ENCODE measurements at regions not wholly inside any gene's neighbourhood (a gene's known extent, or its start where the extent isn't known, plus 50 kb on each side); places are given as distances from the start of the nearest gene placed in this dataset.
"Not testable (repeated sequence)": the region's sequence is repeated elsewhere in the genome, so short reads cannot be mapped to it uniquely, and the experiment has no call there.

DNA sequence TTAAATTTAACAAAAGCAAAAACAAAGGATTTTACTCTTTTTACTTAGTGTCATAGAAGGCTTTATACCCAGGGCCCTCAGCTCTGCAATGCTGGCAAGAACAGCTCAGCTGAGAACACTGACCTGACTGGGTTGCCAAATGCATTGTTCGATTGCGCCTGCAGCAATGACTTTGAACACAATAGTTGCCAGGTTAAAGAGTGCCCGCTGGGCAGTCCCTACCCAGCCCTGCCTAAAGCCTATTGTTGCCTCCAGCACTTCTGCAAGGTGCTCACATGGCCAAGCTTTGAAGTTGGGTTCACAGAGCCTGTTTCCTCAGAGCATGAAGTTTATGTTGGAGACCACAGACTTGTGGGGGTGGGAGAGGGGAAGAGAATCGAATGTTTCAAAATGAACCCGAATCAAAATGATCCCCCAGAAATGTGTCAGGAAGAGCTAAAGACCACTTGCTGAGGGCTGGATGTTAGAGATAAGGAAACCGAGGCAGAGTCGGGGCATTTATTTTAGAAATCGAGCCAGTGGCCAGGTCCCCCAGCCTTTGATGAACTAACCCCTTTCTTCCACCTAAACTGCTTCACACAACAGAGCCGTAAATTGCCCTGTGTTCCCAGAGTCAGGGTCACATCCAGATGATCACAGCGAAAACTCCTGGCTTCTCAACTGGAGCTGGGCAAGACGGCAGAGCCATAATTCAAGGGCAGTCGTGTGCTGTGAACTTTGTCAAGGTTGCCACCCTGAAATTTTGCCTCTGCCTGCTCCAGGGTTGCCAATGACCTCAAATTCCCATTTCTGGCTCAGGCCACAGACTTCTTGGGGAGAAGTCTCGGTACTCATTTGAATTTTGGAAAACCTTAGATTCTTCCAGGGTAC, 55.0 kb downstream of the FOXA2 start:
- DNase-seq (ENCODE audit: low read depth in 4 of 4, low spot score in 1 of 4), result no peak

GRCh38 chr20:22526512-22527012, 57.8 kb downstream of the FOXA2 start:
- no peak for DNase-seq (ENCODE audit: low read depth in 4 of 4, low spot score in 1 of 4)

DNA sequence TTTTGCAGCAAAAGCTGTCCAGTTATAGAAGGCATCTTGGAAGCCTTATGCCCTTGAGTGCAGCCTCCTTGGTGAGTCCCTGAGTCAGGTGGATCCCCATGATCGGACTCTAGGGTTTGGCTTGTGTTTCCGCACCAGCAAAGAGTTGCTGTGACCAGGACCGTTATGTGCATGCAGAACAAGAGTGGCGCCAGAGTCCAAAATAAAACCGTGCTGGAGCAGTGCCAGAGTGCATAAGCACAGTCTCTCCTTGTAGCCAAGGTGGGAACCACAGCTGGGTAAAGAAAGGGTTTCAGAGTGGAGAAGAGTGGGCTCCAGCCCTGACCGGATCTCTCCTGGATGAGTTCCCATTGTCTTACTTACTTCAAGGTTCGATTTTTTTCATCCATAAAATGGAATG, 58.6 kb downstream of the FOXA2 start:
- no peak for DNase-seq (ENCODE audit: low read depth in 4 of 4, low spot score in 1 of 4)

DNA sequence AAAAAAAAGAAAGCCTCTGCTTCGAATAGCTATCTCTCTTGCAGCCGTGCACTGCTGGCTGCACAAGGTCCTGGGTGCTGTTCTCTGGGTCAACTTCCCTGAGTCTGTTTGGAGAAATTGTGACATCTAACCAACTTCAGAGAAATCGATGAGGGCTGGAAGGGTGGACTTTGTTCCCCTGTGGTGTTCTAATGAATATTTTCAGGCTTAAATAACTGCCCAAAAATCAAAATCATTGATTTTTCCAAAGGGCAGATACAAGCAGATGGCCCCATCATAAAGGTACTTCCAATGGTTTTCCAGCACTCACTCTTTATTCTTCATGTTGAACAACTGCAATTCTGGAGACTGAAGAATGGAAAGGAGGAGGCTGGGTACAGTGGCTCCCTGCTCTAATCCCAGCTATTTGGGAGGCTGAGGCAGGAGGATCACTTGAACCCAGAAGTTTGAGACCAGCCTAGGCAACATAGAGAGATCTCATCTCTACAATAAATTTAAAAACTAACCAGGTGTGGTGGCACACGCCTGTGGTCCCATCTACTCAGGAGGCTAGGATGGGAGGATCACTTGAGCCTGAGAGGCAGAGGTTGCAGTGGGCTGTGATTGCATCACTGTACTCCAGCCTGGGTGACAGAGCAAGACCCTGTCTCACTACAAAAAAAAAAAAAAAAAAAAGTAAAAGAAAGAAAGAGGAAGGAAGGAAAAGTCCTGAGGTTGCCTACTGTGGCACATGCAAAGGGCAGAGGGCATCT, 59.1 kb downstream of the FOXA2 start:
- no peak for DNase-seq (ENCODE audit: low read depth in 4 of 4, low spot score in 1 of 4)

GRCh38 chr20:22524393-22525015, 59.9 kb downstream of the FOXA2 start:
- no peak for DNase-seq (ENCODE audit: low read depth in 4 of 4, low spot score in 1 of 4)

- no peak for DNase-seq (ENCODE audit: low read depth in 4 of 4, low spot score in 1 of 4)
Measured at GRCh38 chr20:22523499-22524392, 60.6 kb downstream of the FOXA2 start.

GRCh38 chr20:22523128-22523498, 61.3 kb downstream of the FOXA2 start:
- no peak for DNase-seq (ENCODE audit: low read depth in 4 of 4, low spot score in 1 of 4)

- no peak for DNase-seq (ENCODE audit: low read depth in 4 of 4, low spot score in 1 of 4)
Measured at GRCh38 chr20:22522701-22523100, 61.7 kb downstream of the FOXA2 start.

- DNase-seq (ENCODE audit: low read depth in 4 of 4, low spot score in 1 of 4), result not testable (repeated sequence)
Measured at GRCh38 chr20:22521940-22522339, 62.4 kb downstream of the FOXA2 start.

DNA sequence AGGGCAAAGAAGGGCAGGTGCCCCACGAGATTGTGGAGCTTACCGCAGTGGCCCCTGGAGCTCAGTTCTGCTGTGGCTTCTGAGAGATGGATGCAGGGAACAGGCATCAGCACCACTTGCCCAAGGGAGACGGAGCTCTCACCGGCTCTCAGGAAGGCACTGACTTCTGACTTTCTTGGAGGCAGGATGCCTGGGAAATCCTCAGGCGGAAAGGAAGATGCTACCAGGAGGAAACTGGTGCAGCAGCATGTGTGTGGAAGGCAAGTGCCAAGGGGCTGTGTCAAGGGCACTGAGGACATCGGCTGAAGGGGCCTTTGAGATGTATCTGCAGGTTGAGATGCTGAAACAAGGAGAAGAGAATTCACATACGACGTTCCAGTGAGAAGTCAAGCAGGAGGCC, 64.0 kb downstream of the FOXA2 start:
- no peak for DNase-seq (ENCODE audit: low read depth in 4 of 4, low spot score in 1 of 4)

DNA sequence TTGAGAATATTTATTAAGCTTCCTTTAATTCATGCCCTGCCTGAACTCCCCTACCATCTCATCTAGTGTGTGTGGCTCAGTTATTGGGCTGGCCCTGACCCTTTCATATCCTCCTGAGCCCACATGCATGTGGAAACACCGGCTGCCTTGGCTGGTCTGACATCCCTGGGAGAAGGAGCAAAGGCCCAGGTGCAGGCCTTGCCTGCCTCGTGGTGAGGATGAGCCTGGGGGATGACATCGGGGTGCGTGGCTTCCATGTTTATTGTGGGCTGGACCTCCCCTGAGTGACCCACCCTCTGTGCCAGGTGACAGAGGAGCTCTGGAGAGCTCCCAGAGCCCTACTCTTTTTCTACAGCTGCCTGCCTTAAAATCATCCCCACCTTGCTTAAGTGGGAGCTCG, 69.1 kb downstream of the FOXA2 start:
- no peak for DNase-seq (ENCODE audit: low read depth in 4 of 4, low spot score in 1 of 4)

GRCh38 chr20:22513574-22513973, 70.8 kb downstream of the FOXA2 start:
- DNase-seq (ENCODE audit: low read depth in 4 of 4, low spot score in 1 of 4), result no peak

GRCh38 chr20:22512911-22513489, 71.4 kb downstream of the FOXA2 start:
- DNase-seq (ENCODE audit: low read depth in 4 of 4, low spot score in 1 of 4), result no peak

DNA sequence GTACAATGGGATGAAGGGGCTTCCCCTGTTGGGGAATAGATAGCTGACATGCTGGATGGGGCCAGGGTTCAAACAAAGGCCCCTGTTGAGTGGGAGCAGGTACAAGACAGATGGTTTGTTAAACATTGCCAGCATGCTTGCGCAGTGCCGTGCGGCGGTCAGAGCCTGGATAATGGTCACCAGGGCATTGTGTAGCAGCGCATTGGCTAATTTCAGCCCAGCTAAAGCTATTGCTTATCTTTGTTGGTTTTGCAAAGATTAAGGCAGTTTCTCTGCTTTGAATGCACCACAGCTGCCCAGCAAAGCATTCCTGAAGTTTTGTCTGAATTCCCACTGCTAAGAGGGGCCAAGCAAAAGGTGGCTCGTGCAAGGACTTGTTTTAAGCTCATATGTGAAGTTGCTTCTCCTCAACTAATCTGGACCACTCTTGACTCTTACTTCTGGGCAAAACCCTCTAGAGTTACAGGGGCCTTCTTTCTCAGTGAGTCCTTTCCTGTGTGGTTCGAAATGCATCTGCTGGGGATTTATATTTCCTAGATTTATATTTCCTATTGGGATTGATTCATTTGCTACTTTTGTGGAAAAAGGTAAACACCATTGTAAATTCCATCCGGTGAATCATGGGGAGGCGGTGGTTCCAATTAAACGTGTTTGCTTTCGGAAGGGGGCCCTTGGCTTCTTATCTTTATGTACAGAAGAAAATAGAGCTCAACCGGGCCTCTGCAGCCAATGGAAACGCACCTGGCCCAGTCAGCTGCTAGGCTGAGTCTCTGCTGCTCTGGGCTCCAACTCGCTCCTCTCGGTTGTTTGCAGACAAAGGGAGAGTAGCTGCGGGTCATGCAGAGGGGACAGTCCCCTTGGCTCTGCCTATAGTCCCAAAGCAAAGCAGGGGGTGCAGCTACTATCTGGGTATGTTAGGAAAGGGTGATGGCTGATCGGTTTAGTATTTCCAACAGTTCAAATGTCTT, 72.1 kb downstream of the FOXA2 start:
- no peak for DNase-seq (ENCODE audit: low read depth in 4 of 4, low spot score in 1 of 4)

DNA sequence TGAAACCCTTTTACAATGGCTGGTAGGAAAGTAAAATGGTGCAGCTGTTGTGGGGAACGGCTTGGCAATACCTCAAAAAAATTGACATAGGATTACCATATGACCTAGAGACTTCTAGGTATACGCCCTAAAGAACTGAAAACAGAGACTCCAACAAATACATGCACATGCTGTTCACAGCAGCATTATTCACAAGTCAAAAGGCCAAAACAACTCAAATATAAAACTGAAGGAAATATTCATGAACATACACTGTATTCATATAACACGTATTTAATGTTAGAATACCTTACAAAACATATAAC, 74.6 kb downstream of the FOXA2 start:
- no peak for DNase-seq (ENCODE audit: low read depth in 4 of 4, low spot score in 1 of 4)

DNA sequence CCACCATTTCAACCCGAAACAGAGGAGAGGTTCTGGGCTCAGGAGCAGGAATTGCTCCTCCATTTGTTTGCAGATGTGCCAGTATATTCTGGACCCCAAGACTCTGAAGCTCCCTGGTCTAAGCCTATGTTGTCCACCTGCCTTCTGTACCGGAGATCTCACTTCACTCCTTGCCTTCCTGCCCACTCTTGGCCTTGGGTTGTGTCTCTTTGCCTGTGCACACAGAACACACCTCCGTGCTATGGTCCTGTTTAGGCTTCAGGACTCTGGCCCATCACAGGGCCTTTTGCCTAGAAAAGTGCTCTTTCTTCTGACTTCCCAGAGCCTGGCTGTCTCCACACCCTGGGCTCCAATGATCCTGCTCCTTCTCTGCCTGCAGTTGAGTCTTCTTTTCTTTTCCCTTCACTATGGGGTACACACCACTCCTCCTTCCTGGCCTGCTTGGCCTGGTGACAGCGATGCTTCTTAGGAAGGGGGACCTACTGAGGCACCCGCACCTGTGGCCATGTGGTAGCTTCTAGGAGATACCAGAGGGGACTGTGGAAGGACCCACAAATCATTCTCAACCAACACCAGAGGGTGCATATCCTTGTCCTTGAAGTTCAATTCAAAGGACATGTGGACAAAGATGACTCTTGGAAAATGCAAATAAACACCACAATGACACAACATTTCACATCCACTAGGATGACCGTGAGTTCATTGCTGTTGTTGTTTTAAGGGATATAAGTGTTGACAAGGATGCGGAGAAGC, 75.1 kb downstream of the FOXA2 start:
- no peak for DNase-seq (ENCODE audit: low read depth in 4 of 4, low spot score in 1 of 4)

GRCh38 chr20:22508426-22508825, 75.9 kb downstream of the FOXA2 start:
- no peak for DNase-seq (ENCODE audit: low read depth in 4 of 4, low spot score in 1 of 4)

DNA sequence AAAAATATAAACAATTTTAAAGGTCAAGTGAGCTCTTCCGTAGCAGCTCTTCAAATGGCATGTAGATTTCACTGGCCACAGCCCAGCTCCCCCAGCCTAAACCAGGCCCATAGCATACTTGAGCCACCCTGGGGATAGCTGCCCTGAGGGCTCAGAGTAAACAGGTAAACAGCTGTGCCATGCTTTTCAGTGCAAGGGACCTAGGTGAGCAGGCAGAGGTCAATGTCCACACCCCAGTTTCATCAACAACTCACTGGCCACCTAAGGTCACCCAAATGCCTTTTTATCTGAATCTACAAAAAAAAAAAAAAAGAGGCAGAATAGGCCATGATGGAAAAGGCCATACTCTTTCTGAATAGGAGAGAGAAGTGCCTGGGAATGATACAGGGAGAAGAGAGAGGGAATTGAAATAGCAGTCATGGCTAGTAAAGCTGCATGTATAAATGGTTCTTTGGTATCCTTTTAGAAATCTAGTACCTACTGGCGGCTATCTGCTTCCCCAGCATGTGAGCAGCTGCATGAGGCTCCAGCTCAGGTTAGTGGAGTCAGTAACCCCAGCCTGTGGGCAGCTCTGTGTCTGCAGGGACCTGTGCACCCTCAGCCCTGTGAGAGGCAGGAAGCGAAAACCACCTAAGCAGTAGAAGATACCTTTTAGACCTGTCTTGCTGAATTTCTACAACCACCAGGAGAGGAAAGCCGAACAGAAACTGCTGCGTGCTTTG, 77.0 kb downstream of the FOXA2 start:
- DNase-seq (ENCODE audit: low read depth in 4 of 4, low spot score in 1 of 4), result no peak

Measured in stimulated activated CD4-positive, alpha-beta T cell treated with anti-CD3 and anti-CD28 coated beads, Interleukin-1b, Interleukin-23, amount 100 ng/mL, for 24 hours (primary cell).